ENCODE measurements at regions not wholly inside any gene's neighbourhood (a gene's known extent, or its start where the extent isn't known, plus 50 kb on each side); places are given as distances from the start of the nearest gene placed in this dataset.

DNA sequence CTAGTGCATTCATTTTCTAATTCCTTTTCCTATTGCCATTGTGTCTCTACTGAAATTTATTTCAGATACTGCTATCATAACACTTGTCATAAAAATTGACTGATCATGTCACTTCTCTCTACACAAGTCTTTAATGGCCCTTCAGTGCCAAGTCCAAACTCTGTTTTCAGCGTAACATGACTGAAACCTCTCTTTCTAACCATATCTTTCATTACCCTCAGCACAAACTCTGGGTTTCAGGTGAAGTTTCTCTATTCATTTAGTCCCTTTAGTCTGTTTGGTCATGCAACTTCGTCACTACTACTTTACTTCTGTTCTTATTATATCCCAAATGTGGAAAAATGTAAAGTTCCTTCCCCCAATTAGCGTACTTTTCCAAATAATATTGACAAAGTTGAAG lies 234.9 kb downstream of the OGFRL1 start:
- H3K36me3 ChIP-seq (ENCODE audit: insufficient read depth, insufficient read length, low read length) = no peaks in the 10 kb centered on the region
- TF ChIP-seq YY1 (IDR thresholded peaks at IDR 0.05; ENCODE audit: insufficient read depth, insufficient read length) = no peak
- no peak for TF ChIP-seq ZNF274 (IDR thresholded peaks at IDR 0.05; ENCODE audit: low read depth, low read length)
- no peak for TF ChIP-seq SUZ12 (IDR thresholded peaks at IDR 0.05; ENCODE audit: extremely low read depth, insufficient read depth, insufficient read length)
- no peak for DNase-seq (ENCODE audit: low read depth, low spot score)
- H3K4me3 ChIP-seq (ENCODE audit: insufficient read length, low read depth) = no peak overlapping the region
- H3K9me3 ChIP-seq (ENCODE audit: insufficient read depth, low read length) = no peaks in the 10 kb centered on the region
- no peak overlapping the region for H3K9ac ChIP-seq (ENCODE audit: insufficient read length, low read depth)
- no peaks in the 10 kb centered on the region for H3K4me1 ChIP-seq (ENCODE audit: insufficient read depth, insufficient read length)
- H3K27me3 ChIP-seq (ENCODE audit: insufficient read depth, insufficient read length) = no peaks in the 10 kb centered on the region

- H3K9ac ChIP-seq (ENCODE audit: insufficient read length, low read depth) = no peak overlapping the region
- DNase-seq (ENCODE audit: low read depth, low spot score) = no peak
- no peaks in the 10 kb centered on the region for H3K27me3 ChIP-seq (ENCODE audit: insufficient read depth, insufficient read length)
- TF ChIP-seq SUZ12 (IDR thresholded peaks at IDR 0.05; ENCODE audit: extremely low read depth, insufficient read depth, insufficient read length) (no peak), YY1 (IDR thresholded peaks at IDR 0.05; ENCODE audit: insufficient read depth, insufficient read length) (no peak), ZNF274 (IDR thresholded peaks at IDR 0.05; ENCODE audit: low read depth, low read length) (no peak)
- no peak overlapping the region for H3K4me3 ChIP-seq (ENCODE audit: insufficient read length, low read depth)
- no peaks in the 10 kb centered on the region for H3K4me1 ChIP-seq (ENCODE audit: insufficient read depth, insufficient read length)
- no peaks in the 10 kb centered on the region for H3K9me3 ChIP-seq (ENCODE audit: insufficient read depth, low read length)
- no peaks in the 10 kb centered on the region for H3K36me3 ChIP-seq (ENCODE audit: insufficient read depth, insufficient read length, low read length)
Observed at GRCh38 chr6:71524201-71524600, 235.6 kb downstream of the OGFRL1 start.

DNA sequence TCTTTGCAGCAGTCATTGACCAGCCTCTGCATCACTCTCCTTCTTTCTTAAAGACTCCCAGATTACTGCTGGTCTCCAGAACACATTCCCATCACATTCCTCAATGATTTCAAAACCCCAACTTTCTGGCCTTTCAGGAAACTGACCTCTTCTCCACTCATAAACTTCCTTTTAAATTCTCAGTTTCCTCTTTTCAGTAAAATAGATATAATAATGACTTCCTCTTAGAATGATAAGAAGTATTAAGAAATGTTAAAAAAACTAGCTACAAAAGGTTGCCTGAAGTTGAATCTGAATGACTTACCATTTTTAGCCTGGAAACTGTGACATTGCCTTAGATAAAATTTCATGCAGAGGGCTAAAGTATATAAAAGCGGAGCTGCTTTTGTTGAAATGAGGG lies 239.3 kb downstream of the OGFRL1 start:
- Histone ChIP-seq H3K36me3 (ENCODE audit: insufficient read depth, insufficient read length, low read length) (no peaks in the 10 kb centered on the region), H3K4me3 (ENCODE audit: insufficient read length, low read depth) (no peak overlapping the region), H3K9me3 (ENCODE audit: insufficient read depth, low read length) (no peaks in the 10 kb centered on the region), H3K4me1 (ENCODE audit: insufficient read depth, insufficient read length) (no peaks in the 10 kb centered on the region), H3K27me3 (ENCODE audit: insufficient read depth, insufficient read length) (no peaks in the 10 kb centered on the region), H3K9ac (ENCODE audit: insufficient read length, low read depth) (no peak overlapping the region)
- DNase-seq (ENCODE audit: low read depth, low spot score) = no peak
- TF ChIP-seq SUZ12 (IDR thresholded peaks at IDR 0.05; ENCODE audit: extremely low read depth, insufficient read depth, insufficient read length) (no peak), YY1 (IDR thresholded peaks at IDR 0.05; ENCODE audit: insufficient read depth, insufficient read length) (no peak), ZNF274 (IDR thresholded peaks at IDR 0.05; ENCODE audit: low read depth, low read length) (no peak)

DNA sequence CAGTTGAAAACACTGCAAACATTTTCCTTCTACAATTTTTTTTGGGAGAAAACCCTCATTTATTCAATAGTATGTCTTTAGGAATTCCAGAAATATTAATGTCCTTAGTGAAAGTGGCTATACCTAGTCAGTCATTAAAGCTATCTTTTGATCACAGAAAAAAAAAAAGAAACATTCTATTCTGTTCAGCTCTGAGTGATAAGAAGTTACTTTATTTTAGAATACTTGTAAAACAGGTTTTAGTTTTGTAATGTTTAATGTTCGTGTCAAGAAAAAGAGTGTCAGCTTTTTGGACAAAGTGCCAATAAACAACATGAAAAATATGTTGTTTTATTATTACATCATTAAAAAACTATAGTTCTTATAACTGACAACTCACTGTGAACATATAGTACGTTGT lies 240.4 kb downstream of the OGFRL1 start:
- H3K9me3 ChIP-seq (ENCODE audit: insufficient read depth, low read length) = no peaks in the 10 kb centered on the region

DNA sequence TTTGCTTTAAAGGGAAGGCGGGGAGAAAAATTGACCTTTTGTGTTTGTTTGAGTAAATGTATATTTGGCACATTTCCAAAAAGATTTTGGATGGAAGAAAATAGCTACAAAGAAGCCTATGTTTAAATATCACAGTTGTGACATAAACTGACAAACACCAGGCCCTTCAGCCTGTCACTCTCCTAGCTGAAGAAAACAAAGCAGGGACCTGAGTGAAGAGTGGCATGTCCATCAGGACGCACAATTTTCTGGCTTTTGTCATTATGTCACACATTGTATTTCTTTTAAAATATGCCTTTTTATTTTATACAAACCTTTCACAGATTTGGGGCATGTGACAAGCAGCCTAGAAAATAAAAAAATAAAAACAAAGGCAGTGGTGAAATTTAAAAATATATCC lies 241.2 kb downstream of the OGFRL1 start:
- Histone ChIP-seq H3K4me3 (ENCODE audit: insufficient read length, low read depth) (no peak overlapping the region), H3K4me1 (ENCODE audit: insufficient read depth, insufficient read length) (no peaks in the 10 kb centered on the region), H3K27me3 (ENCODE audit: insufficient read depth, insufficient read length) (no peaks in the 10 kb centered on the region), H3K36me3 (ENCODE audit: insufficient read depth, insufficient read length, low read length) (no peaks in the 10 kb centered on the region), H3K9ac (ENCODE audit: insufficient read length, low read depth) (no peak overlapping the region), H3K9me3 (ENCODE audit: insufficient read depth, low read length) (no peaks in the 10 kb centered on the region)
- TF ChIP-seq YY1 (IDR thresholded peaks at IDR 0.05; ENCODE audit: insufficient read depth, insufficient read length) (no peak), ZNF274 (IDR thresholded peaks at IDR 0.05; ENCODE audit: low read depth, low read length) (no peak), SUZ12 (IDR thresholded peaks at IDR 0.05; ENCODE audit: extremely low read depth, insufficient read depth, insufficient read length) (no peak)
- no peak for DNase-seq (ENCODE audit: low read depth, low spot score)

More for the DNA sequence above, 240.4 kb downstream of the OGFRL1 start:
- TF ChIP-seq ZNF274 (IDR thresholded peaks at IDR 0.05; ENCODE audit: low read depth, low read length) = no peak
- no peak for TF ChIP-seq YY1 (IDR thresholded peaks at IDR 0.05; ENCODE audit: insufficient read depth, insufficient read length)
- no peak for TF ChIP-seq SUZ12 (IDR thresholded peaks at IDR 0.05; ENCODE audit: extremely low read depth, insufficient read depth, insufficient read length)
- Histone ChIP-seq H3K4me1 (ENCODE audit: insufficient read depth, insufficient read length) (no peaks in the 10 kb centered on the region), H3K27me3 (ENCODE audit: insufficient read depth, insufficient read length) (no peaks in the 10 kb centered on the region), H3K4me3 (ENCODE audit: insufficient read length, low read depth) (no peak overlapping the region), H3K9ac (ENCODE audit: insufficient read length, low read depth) (no peak overlapping the region), H3K36me3 (ENCODE audit: insufficient read depth, insufficient read length, low read length) (no peaks in the 10 kb centered on the region)
- DNase-seq (ENCODE audit: low read depth, low spot score) = no peak

DNA sequence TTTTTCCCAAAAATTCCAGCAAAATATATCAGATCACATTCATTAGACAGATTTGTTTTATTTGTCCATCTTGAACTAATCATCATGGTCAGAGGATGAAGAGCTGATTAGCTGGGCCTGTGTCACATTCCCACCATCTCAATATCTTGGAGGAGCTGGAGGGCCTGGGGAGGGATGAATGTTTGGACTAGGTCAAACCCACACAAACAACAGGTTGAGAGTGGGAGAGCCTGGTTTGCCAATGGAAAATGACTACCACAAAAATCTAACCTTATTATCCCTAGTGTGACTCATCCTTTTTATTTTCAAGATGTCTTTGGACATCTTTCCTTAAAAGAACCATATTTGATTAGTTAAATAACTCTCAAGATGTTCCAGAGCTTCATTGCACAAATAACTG lies 242.4 kb downstream of the OGFRL1 start:
- no peak for TF ChIP-seq YY1 (IDR thresholded peaks at IDR 0.05; ENCODE audit: insufficient read depth, insufficient read length)
- TF ChIP-seq SUZ12 (IDR thresholded peaks at IDR 0.05; ENCODE audit: extremely low read depth, insufficient read depth, insufficient read length) = no peak
- no peak for TF ChIP-seq ZNF274 (IDR thresholded peaks at IDR 0.05; ENCODE audit: low read depth, low read length)
- Histone ChIP-seq H3K9ac (ENCODE audit: insufficient read length, low read depth) (no peak overlapping the region), H3K9me3 (ENCODE audit: insufficient read depth, low read length) (no peaks in the 10 kb centered on the region), H3K27me3 (ENCODE audit: insufficient read depth, insufficient read length) (no peaks in the 10 kb centered on the region), H3K4me1 (ENCODE audit: insufficient read depth, insufficient read length) (no peaks in the 10 kb centered on the region), H3K4me3 (ENCODE audit: insufficient read length, low read depth) (no peak overlapping the region), H3K36me3 (ENCODE audit: insufficient read depth, insufficient read length, low read length) (no peaks in the 10 kb centered on the region)
- no peak for DNase-seq (ENCODE audit: low read depth, low spot score)

- Histone ChIP-seq H3K36me3 (ENCODE audit: insufficient read depth, insufficient read length, low read length) (no peaks in the 10 kb centered on the region), H3K27me3 (ENCODE audit: insufficient read depth, insufficient read length) (no peaks in the 10 kb centered on the region), H3K9ac (ENCODE audit: insufficient read length, low read depth) (no peak overlapping the region), H3K4me1 (ENCODE audit: insufficient read depth, insufficient read length) (no peaks in the 10 kb centered on the region), H3K4me3 (ENCODE audit: insufficient read length, low read depth) (no peak overlapping the region), H3K9me3 (ENCODE audit: insufficient read depth, low read length) (no peaks in the 10 kb centered on the region)
- TF ChIP-seq YY1 (IDR thresholded peaks at IDR 0.05; ENCODE audit: insufficient read depth, insufficient read length) (no peak), ZNF274 (IDR thresholded peaks at IDR 0.05; ENCODE audit: low read depth, low read length) (no peak), SUZ12 (IDR thresholded peaks at IDR 0.05; ENCODE audit: extremely low read depth, insufficient read depth, insufficient read length) (no peak)
- DNase-seq (ENCODE audit: low read depth, low spot score) = no peak
Observed at GRCh38 chr6:71531841-71532240, 243.2 kb downstream of the OGFRL1 start.

All from NT2/D1 (cell line).